GM20000 (cell line): ENCODE measurements at regions not wholly inside any gene's neighbourhood (a gene's known extent, or its start where the extent isn't known, plus 50 kb on each side); places are given as distances from the start of the nearest gene placed in this dataset.
A peak's percentile ranks its signal among the peaks of the same experiment; 100 is the strongest.

ENCODE experiments used
- DNase-seq: peaks from one replicate; pipeline ENCODE4 v3.0.0; 2012; ENCODE audit warnings: low spot score
- TF ChIP-seq, protein P1 (sequence below): IDR thresholded peaks from 2 replicates; pipeline ENCODE4 v1.5.1; 2012; ENCODE audit warnings: mild to moderate bottlenecking, control low read depth; ENCODE audit errors: extremely low read depth, missing control alignments

DNA sequence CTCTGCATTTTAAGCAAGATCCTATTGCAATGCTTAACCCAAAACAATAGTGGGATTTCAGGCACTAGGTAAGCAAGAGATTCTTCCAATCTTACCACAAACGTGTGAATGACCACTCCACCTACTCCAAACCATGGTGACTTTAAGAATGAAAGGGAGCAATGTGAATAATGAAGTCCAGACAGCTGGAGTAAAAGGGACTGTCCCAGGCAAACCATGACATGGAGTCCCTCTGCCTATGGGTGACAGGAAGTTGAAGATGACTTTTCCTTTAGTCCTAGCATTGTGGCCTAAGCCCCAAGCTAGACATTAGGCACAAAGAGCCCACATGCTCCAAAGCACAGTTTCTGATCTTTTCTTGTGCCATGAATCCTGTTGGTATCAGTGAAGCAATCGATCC is 179.0 kb downstream of the SHQ1 start:
- no peak for DNase-seq
- TF ChIP-seq, protein P1, sequence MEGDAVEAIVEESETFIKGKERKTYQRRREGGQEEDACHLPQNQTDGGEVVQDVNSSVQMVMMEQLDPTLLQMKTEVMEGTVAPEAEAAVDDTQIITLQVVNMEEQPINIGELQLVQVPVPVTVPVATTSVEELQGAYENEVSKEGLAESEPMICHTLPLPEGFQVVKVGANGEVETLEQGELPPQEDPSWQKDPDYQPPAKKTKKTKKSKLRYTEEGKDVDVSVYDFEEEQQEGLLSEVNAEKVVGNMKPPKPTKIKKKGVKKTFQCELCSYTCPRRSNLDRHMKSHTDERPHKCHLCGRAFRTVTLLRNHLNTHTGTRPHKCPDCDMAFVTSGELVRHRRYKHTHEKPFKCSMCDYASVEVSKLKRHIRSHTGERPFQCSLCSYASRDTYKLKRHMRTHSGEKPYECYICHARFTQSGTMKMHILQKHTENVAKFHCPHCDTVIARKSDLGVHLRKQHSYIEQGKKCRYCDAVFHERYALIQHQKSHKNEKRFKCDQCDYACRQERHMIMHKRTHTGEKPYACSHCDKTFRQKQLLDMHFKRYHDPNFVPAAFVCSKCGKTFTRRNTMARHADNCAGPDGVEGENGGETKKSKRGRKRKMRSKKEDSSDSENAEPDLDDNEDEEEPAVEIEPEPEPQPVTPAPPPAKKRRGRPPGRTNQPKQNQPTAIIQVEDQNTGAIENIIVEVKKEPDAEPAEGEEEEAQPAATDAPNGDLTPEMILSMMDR = no peak

DNA sequence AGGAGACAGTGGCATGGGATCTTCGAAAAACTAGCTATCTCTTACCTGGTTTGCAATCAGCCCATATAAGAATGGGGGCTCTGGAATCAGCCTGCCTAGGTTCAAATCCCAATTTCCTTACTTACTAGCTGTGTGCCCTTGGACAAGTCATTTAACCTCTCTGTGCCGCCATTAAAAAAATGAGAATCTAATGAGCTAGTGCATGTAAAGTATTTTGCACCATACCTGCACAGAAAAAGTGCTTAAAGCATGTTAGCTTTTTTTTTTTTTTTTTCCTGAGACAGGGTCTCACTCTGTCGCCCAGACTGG is 181.8 kb downstream of the SHQ1 start:
- no peak for DNase-seq
- TF ChIP-seq, protein P1 = no peak

DNA sequence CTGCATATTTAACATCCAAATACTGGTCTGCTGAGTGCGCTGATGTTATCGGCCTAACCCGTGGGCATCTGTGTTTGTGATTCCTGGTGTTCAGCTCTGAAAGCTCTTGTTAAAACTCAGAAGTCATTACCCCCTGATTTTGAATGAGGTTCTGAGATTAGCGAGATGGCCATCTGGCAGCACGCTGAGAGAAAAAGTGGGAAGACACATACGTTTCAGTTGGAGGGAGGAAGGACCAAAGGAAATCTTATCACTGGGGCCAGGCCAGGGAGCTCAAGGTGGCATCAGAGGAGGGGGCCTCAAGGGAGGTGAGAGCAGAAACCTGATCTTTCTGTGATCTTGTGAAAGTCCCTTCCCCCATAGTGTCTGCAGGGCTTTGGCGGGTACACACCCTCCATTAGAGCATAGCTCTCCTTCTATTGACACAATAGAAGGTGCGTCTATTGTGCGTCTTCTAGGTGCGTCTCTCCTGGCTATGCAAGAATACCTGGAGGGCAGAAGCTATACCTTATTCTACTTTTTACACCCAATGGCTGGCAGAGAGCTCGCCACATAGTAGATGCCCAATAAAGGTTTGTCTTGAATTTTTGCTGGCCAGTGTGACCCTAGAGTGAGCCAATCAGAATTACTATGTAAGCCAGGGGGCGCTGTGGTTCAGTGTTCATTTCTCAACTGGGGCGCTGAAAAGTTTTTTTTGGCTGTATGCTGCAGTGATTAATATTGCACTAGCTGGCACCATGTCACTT is 182.4 kb downstream of the SHQ1 start:
- TF ChIP-seq, protein P1 = peak; percentile 31
- peak; percentile 67 for DNase-seq

DNA sequence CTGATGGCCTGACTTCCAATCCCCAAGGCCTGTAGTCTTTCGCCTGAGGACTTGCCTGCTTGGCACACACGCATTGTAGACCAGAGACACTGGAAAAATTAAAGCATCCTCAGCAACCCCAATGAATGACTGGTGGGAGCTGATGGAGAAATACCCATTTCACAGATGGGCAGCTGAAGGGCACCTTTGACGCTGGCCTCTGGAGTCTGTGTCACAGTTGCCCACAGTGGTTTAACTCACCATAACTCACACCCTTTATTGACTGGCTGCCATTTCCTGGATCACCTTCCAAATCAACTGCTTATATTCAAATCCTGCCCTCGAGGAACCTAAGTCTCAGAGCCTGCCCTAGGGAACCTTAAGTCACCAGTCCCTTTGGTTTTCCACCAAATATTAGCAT is 183.1 kb downstream of the SHQ1 start:
- TF ChIP-seq, protein P1 = no peak

DNA sequence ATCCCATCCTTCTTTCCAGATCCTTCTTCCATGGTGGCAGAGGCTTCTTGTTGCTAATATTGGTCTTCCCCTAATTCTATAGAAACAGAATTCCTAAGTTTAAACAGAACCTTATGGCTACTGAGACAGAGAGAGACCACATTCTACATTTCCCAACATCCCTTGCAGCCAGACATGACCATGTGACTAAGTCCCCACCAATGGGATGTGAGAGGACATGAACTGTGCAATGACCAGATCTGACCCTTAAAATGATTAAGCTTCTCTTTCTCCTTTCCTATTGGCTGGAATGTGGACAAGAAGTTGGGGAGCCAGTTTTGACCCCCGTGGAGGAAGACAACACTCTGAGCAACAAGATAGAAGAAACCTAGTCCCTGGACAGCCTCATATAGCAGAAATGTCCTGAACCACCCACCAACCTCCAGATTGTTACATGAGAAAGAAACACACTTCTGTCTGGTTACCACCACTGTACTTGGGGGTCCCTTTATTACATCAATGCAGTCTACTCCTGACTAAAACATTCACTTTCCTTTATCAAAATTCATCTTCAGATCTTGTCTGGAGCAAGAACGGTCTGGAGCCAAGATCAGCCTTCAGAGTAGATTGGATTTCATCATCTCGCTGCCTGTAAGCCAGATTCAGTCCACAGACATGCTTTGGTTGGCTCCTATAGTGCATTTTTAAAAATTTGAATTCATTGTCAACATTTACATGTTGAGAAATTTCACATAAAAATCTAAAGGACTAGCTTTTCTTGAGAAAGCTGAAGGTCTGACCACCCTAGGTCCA is 183.9 kb downstream of the SHQ1 start:
- TF ChIP-seq, protein P1 = no peak
- DNase-seq = no peak

More for the DNA sequence above, 183.1 kb downstream of the SHQ1 start:
- DNase-seq = no peak

DNA sequence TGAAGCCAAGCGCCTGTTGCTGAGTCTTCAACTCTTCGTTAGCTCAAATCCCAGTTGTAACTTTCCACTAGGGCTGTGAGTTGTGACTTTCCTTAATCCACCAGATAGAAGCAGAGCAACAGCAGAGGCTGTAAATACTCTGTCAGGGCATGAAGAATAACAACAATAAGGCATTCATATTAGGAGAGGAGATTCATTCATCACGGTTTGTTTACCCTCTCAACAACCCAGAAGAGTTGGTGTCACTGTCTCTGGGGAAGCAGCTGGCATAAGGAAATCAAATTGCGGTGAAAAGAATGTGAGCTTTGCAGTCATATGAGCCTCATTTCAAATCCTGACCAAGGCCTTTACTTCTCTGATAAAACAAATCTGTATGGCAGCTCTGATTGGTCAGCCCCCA is 184.8 kb downstream of the SHQ1 start:
- TF ChIP-seq, protein P1 = no peak
- no peak for DNase-seq

DNA sequence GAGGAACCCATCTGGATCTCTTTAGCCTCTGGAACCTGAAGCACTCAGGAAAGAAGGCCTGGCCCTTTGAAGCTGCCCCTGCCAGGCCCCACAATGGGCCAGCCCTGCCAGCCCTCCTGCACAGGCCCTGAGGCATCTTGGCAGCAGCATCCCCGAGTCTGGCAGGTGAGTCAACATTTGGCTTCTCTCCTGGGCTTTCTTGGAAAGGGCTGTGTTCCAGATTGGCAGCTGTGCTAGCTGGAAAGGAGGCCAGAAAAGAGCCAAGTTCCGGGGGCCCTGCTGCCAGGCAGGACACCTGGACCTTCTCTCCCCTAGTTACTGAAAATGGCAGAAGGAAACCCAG is 187.2 kb downstream of the SHQ1 start:
- TF ChIP-seq, protein P1 = no peak
- DNase-seq = no peak
